ENCODE measurements at regions not wholly inside any gene's neighbourhood (a gene's known extent, or its start where the extent isn't known, plus 50 kb on each side); places are given as distances from the start of the nearest gene placed in this dataset.

- TF ChIP-seq POLR2A (IDR thresholded peaks at IDR 0.05) = no peak
- no peak for TF ChIP-seq CTCF (IDR thresholded peaks at IDR 0.05)
These were observed 225.4 kb downstream of the FOXD2 start for GRCh38 chr1:47663286-47663685.

Measured in sigmoid colon (tissue), 3 donors.